HAP-1 (cell line): ENCODE measurements at regions not wholly inside any gene's neighbourhood (a gene's known extent, or its start where the extent isn't known, plus 50 kb on each side); places are given as distances from the start of the nearest gene placed in this dataset.
A peak's percentile ranks its signal among the peaks of the same experiment; 100 is the strongest.

Experiments used
- DNase-seq, 2 experiments: peaks; one replicate each; pipeline ENCODE4 v3.0.0-alpha.2; 2016 to 2020; ENCODE audit warnings: low spot score in 2 of 2
- H3K27me3 ChIP-seq: fragments of 250-450 bp; sonication (Bioruptor Pico); 2 replicates; pipeline ENCODE4 v1.5.1; 2020; ENCODE audit warnings: low read depth, mild to moderate bottlenecking, moderate library complexity
- H3K36me3 ChIP-seq: fragments of 250-450 bp; sonication (Bioruptor Pico); replicated peaks from 2 replicates; pipeline ENCODE4 v1.5.1; 2020; ENCODE audit warnings: mild to moderate bottlenecking
- H3K4me1 ChIP-seq: fragments of 250-450 bp; sonication (Bioruptor Pico); 2 replicates; pipeline ENCODE4 v1.5.1; 2020; ENCODE audit warnings: mild to moderate bottlenecking
- H3K4me3 ChIP-seq: fragments of 250-450 bp; sonication (Bioruptor Pico); 2 replicates; pipeline ENCODE4 v1.5.1; 2020; ENCODE audit warnings: mild to moderate bottlenecking, moderate library complexity
- H3K9me3 ChIP-seq: fragments of 250-450 bp; sonication (Bioruptor Pico); 2 replicates; pipeline ENCODE4 v1.5.1; 2020; ENCODE audit warnings: mild to moderate bottlenecking, moderate library complexity
- in situ Hi-C: fragments of 300-500 bp; cut with MboI; formaldehyde crosslinking; loops from 3 replicates; pipeline ENCODE4 v1.14.3; 2020; ENCODE audit warnings: low sequenced_read_pairs, inconsistent platforms, mixed read lengths

DNA sequence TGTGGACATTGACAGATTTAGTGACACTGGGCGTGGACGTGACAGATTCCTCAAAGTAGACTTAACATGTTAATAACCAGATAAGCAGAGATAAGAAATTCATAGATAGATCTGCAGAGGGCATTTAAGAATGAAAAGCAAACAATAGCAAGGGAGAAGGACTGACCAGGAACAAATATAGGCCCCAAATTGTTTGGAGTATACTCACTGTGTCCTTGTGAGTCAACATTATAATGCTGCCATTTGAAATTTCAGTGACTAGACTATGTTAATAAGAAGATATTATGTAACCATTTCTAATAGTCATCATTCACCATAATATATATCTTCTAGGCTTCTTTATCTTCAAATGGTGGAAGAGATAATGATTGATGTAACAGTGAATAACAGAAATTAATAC lies 78.1 kb upstream of the SLC38A11 start:
- Histone ChIP-seq H3K27me3 (no peaks in the 10 kb centered on the region), H3K4me1 (no peaks in the 10 kb centered on the region), H3K36me3 (no peaks in the 10 kb centered on the region), H3K4me3 (no peak overlapping the region), H3K9me3 (no peaks in the 10 kb centered on the region)
- in situ Hi-C loops, result no loop called here
- no peak for DNase-seq

DNA sequence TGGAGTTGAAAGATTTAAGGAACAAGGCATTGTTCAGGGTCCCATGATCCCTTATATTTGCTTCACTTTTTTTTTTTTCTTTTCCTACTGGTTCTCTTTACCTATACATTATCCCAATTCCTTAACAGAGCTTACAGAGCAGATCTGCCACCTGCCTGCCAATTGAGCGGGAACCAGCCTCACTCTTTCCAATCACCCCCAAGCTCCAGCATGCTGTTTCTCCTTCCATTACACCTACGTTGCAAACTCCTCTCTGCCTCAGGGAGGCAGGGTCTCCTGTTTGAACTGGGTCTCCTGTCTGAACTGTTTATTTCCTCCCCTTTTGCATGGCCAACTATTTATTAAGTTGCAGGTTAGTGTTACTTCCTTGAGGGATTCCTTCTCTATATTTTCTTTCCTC lies 77.2 kb upstream of the SLC38A11 start:
- Histone ChIP-seq H3K4me1 (no peaks in the 10 kb centered on the region), H3K9me3 (no peaks in the 10 kb centered on the region), H3K4me3 (no peak overlapping the region), H3K36me3 (no peaks in the 10 kb centered on the region), H3K27me3 (no peaks in the 10 kb centered on the region)
- no peak for DNase-seq
- in situ Hi-C loops, result no loop called here

GRCh38 chr2:165024199-165024598 lies 68.9 kb upstream of the SLC38A11 start:
- DNase-seq, result no peak
- in situ Hi-C loops, result loop anchor here (25.0 kb wide), 1 partner anchor 163 kb away; no protein-coding TSS in a partner anchor
- Histone ChIP-seq H3K4me3 (no peak overlapping the region), H3K9me3 (no peaks in the 10 kb centered on the region), H3K36me3 (no peaks in the 10 kb centered on the region), H3K27me3 (no peaks in the 10 kb centered on the region), H3K4me1 (no peaks in the 10 kb centered on the region)

DNA sequence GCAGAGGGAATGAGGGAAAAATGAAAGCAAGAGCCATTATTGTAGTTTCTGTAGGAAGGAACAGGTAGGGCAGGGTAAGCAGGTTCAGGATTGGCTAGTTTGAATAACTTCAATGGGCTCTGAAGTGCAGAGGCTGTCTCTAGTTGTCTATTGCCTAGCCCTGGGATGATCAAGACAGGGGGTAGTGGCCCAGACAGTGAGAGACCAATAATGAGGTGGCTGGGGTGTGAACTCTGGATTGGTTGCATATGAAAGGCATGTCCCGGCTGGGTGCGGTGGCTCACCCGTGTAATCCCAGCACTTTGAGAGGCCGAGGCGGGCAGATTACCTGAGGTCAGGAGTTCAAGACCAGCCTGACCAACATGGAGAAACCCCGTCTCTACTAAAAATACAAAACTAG lies 67.5 kb upstream of the SLC38A11 start:
- H3K27me3 ChIP-seq, result no peaks in the 10 kb centered on the region
- H3K36me3 ChIP-seq, result no peaks in the 10 kb centered on the region
- H3K4me1 ChIP-seq, result no peaks in the 10 kb centered on the region; the same call in 1 of the 2 replicates
- in situ Hi-C loops, result loop anchor here (25.0 kb wide), 1 partner anchor 165 kb away; no protein-coding TSS in a partner anchor
- DNase-seq, result no peak
- H3K9me3 ChIP-seq, result no peaks in the 10 kb centered on the region
- H3K4me3 ChIP-seq, result no peak overlapping the region

DNA sequence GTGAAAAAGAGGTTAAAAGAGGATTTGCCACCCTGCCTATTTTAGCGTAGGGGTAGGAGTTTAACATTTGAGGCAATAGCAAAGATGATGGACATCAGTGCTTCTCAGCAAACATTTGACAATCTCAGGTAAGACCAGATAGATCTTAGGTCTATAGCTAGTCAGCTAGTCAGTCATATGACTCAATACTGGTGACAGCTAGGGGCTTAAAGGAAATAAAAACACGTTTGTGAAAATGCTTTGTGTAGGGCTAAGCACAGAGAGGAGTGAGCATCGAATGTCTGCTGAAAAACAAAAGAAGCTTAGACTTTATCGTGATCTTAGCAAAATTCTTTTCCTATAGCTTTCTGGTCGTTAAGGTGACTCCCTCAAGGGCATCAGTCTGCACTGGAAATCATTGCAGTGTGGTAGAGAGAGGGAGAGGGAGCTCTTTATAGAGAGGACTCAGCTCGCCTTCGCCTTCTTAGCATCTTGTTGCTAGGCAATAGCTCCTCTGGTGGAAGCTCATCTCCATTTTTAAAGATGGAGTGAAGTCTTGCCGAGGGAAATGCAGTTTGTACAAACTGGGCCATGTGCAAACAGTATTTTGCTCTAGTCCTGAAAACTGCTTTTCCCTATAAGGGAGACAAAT lies 62.8 kb upstream of the SLC38A11 start:
- Histone ChIP-seq H3K36me3 (no peaks in the 10 kb centered on the region), H3K27me3 (no peaks in the 10 kb centered on the region; the same call in 1 of the 2 replicates), H3K4me3 (no peak overlapping the region), H3K9me3 (no peaks in the 10 kb centered on the region), H3K4me1 (no peaks in the 10 kb centered on the region; the same call in 1 of the 2 replicates)
- in situ Hi-C loops, result loop anchor here (25.0 kb wide), 1 partner anchor 169 kb away; no protein-coding TSS in a partner anchor
- peak; percentile 30 to 50 for DNase-seq

GRCh38 chr2:165016772-165017411 lies 61.6 kb upstream of the SLC38A11 start:
- in situ Hi-C loops, result loop anchor here (25.0 kb wide), 1 partner anchor 170 kb away; no protein-coding TSS in a partner anchor
- Histone ChIP-seq H3K27me3 (peaks cover 4% of the 10 kb centered on the region; the same call in 1 of the 2 replicates), H3K9me3 (no peaks in the 10 kb centered on the region), H3K4me1 (no peaks in the 10 kb centered on the region; the same call in 1 of the 2 replicates), H3K4me3 (no peak overlapping the region), H3K36me3 (no peaks in the 10 kb centered on the region)
- DNase-seq, result peak; percentile 59 to 68

- in situ Hi-C loops, result loop anchor here (25.0 kb wide), 1 partner anchor 172 kb away; no protein-coding TSS in a partner anchor
- Histone ChIP-seq H3K4me1 (no peaks in the 10 kb centered on the region; the same call in 1 of the 2 replicates), H3K4me3 (no peak overlapping the region), H3K27me3 (peaks cover 4% of the 10 kb centered on the region; the same call in 1 of the 2 replicates), H3K36me3 (no peaks in the 10 kb centered on the region), H3K9me3 (no peaks in the 10 kb centered on the region)
- DNase-seq, result peak; percentile 72 to 86
Measured at GRCh38 chr2:165015052-165015642, 59.8 kb upstream of the SLC38A11 start.

GRCh38 chr2:165013944-165014619 lies 58.8 kb upstream of the SLC38A11 start:
- DNase-seq, result no peak
- no peaks in the 10 kb centered on the region; the same call in 1 of the 2 replicates for H3K4me1 ChIP-seq
- no peaks in the 10 kb centered on the region for H3K36me3 ChIP-seq
- H3K27me3 ChIP-seq, result peaks cover 4% of the 10 kb centered on the region; the same call in 1 of the 2 replicates
- in situ Hi-C loops, result loop anchor here (25.0 kb wide), 1 partner anchor 173 kb away; no protein-coding TSS in a partner anchor
- no peaks in the 10 kb centered on the region for H3K9me3 ChIP-seq
- no peak overlapping the region for H3K4me3 ChIP-seq

- no peak overlapping the region for H3K4me3 ChIP-seq
- in situ Hi-C loops, result loop anchor here (25.0 kb wide), 1 partner anchor 176 kb away; no protein-coding TSS in a partner anchor
Measured at GRCh38 chr2:165011199-165011598, 55.9 kb upstream of the SLC38A11 start.

DNA sequence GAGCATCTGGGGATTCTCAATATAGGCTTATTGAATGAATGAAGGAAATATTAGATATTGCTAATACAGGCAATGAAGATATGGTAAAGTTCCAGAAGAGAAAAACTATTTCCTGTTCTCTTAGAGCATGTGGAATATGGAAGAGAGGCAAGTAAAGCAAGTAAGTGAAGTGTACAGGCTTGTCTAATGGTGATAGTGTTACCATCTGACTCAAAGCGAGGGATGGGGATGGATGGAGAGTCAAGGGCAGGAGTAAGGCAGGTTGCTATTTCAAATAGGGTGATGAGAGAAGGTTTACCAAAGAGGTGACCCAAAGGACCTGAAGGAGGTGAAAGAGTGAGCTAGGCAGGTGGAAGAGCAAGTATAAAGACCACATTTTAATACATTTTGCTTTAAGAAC lies 55.2 kb upstream of the SLC38A11 start:
- Histone ChIP-seq H3K9me3 (no peaks in the 10 kb centered on the region), H3K4me1 (no peaks in the 10 kb centered on the region), H3K27me3 (peaks cover 4% of the 10 kb centered on the region; the same call in 1 of the 2 replicates), H3K36me3 (no peaks in the 10 kb centered on the region), H3K4me3 (no peak overlapping the region)
- in situ Hi-C loops, result loop anchor here (25.0 kb wide), 1 partner anchor 177 kb away; no protein-coding TSS in a partner anchor
- DNase-seq, result no peak

More at GRCh38 chr2:165011199-165011598, 55.9 kb upstream of the SLC38A11 start:
- Histone ChIP-seq H3K9me3 (no peaks in the 10 kb centered on the region), H3K27me3 (peaks cover 4% of the 10 kb centered on the region; the same call in 1 of the 2 replicates), H3K4me1 (no peaks in the 10 kb centered on the region), H3K36me3 (no peaks in the 10 kb centered on the region)
- no peak for DNase-seq

GRCh38 chr2:165009466-165009865 lies 54.1 kb upstream of the SLC38A11 start:
- Histone ChIP-seq H3K36me3 (no peaks in the 10 kb centered on the region), H3K4me3 (no peak overlapping the region), H3K9me3 (no peaks in the 10 kb centered on the region), H3K4me1 (no peaks in the 10 kb centered on the region), H3K27me3 (peaks cover 6% of the 10 kb centered on the region)
- DNase-seq, result no peak
- in situ Hi-C loops, result loop anchor here (25.0 kb wide), 1 partner anchor 178 kb away; no protein-coding TSS in a partner anchor

DNA sequence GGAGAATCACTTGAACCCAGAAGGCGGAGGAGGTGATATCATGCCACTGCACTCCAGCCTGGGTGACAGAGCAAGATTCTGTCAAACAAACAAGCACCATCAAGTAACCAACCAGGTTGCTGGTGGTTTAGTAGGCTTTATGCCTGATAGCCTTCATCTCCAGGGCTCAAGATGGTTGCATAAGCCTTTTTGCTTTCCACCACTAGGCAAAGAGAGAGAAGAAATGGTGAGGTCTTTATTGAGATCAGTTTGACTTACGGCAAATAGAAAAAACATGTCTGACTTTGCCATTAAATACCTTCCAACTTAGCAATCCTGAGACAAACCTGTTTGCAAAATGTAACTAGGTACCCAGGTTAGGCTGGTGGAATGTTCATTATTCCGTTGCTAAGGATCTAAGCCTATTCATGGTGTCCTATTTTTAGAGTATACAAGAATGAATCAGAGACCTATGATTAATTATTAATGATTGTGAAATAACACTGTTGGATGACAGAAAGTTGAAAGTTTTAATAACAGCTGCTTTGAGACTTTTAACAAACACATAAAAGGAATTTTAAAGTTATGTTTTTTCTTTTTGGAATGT lies 53.5 kb upstream of the SLC38A11 start:
- in situ Hi-C loops, result loop anchor here (25.0 kb wide), 1 partner anchor 178 kb away; no protein-coding TSS in a partner anchor
- Histone ChIP-seq H3K27me3 (peaks cover 6% of the 10 kb centered on the region), H3K4me1 (no peaks in the 10 kb centered on the region), H3K4me3 (no peak overlapping the region), H3K9me3 (no peaks in the 10 kb centered on the region), H3K36me3 (no peaks in the 10 kb centered on the region)
- DNase-seq, result no peak
